RWPE2 (cell line): ENCODE measurements at regions not wholly inside any gene's neighbourhood (a gene's known extent, or its start where the extent isn't known, plus 50 kb on each side); places are given as distances from the start of the nearest gene placed in this dataset.
"Not testable (repeated sequence)": the region's sequence is repeated elsewhere in the genome, so short reads cannot be mapped to it uniquely, and the experiment has no call there.

ENCODE experiments used
- ATAC-seq: fragments of 200-7000 bp; cut with Tn5 transposase; 3 replicates; pipeline ENCODE4 v1.9.1; 2021; ENCODE audit warnings: low read depth
- DNase-seq: peaks from one replicate; pipeline ENCODE4 v3.0.0-alpha.2; 2020; ENCODE audit warnings: low spot score
- H3K27ac ChIP-seq: fragments of 450-650 bp; 2 replicates; pipeline ENCODE4 v1.5.1; 2017; ENCODE audit warnings: mild to moderate bottlenecking; ENCODE audit not compliant: poor library complexity, severe bottlenecking
- H3K27me3 ChIP-seq: fragments of 250-450 bp; sonication (Bioruptor Pico); 2 replicates; pipeline ENCODE4 v1.5.1; 2021; ENCODE audit warnings: mild to moderate bottlenecking, moderate library complexity; ENCODE audit not compliant: insufficient read depth, poor library complexity, severe bottlenecking
- H3K36me3 ChIP-seq: fragments of 250-450 bp; sonication (Bioruptor Pico); 2 replicates; pipeline ENCODE4 v1.5.1; 2020; ENCODE audit warnings: low read depth, mild to moderate bottlenecking, moderate library complexity
- H3K4me1 ChIP-seq: fragments of 250-450 bp; sonication (Bioruptor Pico); 2 replicates; pipeline ENCODE4 v1.5.1; 2021; ENCODE audit warnings: mild to moderate bottlenecking, moderate library complexity; ENCODE audit not compliant: insufficient read depth, poor library complexity, severe bottlenecking
- H3K4me3 ChIP-seq: fragments of 250-450 bp; sonication (Bioruptor Pico); 2 replicates; pipeline ENCODE4 v1.5.1; 2021; ENCODE audit warnings: mild to moderate bottlenecking, moderate library complexity; ENCODE audit not compliant: severe bottlenecking
- H3K9me3 ChIP-seq: fragments of 250-450 bp; sonication (Bioruptor Pico); 2 replicates; pipeline ENCODE4 v1.5.1; 2021; ENCODE audit warnings: mild to moderate bottlenecking, moderate library complexity; ENCODE audit not compliant: severe bottlenecking
- TF ChIP-seq, protein P1 (sequence below): fragments of 450-650 bp; IDR thresholded peaks from one replicate; pipeline ENCODE4 v1.5.1; 2017; ENCODE audit warnings: mild to moderate bottlenecking, moderate library complexity; ENCODE audit not compliant: poor library complexity, severe bottlenecking

DNA sequence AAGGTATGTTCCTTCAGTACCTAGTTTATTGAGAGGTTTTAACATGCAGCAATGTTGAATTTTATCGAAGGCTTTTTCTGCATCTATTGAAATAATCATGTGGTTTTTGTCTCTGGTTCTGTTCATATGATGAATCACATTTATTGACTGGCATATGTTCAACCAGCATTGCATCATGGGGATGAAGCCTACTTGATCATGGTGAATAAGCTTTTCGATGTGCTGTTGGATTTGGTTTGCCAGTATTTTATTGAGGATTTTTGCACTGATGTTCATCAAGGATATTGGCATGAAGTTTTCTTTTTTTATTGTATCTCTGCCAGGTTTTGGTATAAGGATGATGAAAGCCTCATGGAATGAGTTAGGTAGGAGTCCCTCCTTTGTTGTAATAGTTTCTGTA, 204.0 kb upstream of the GNAI1 start:
- Histone ChIP-seq H3K27me3 (no peaks in the 10 kb centered on the region), H3K36me3 (no peaks in the 10 kb centered on the region), H3K27ac (no peak overlapping the region), H3K4me1 (no peaks in the 10 kb centered on the region), H3K4me3 (no peak overlapping the region), H3K9me3 (no peaks in the 10 kb centered on the region)
- ATAC-seq, result no peak
- DNase-seq, result no peak
- TF ChIP-seq, protein P1, sequence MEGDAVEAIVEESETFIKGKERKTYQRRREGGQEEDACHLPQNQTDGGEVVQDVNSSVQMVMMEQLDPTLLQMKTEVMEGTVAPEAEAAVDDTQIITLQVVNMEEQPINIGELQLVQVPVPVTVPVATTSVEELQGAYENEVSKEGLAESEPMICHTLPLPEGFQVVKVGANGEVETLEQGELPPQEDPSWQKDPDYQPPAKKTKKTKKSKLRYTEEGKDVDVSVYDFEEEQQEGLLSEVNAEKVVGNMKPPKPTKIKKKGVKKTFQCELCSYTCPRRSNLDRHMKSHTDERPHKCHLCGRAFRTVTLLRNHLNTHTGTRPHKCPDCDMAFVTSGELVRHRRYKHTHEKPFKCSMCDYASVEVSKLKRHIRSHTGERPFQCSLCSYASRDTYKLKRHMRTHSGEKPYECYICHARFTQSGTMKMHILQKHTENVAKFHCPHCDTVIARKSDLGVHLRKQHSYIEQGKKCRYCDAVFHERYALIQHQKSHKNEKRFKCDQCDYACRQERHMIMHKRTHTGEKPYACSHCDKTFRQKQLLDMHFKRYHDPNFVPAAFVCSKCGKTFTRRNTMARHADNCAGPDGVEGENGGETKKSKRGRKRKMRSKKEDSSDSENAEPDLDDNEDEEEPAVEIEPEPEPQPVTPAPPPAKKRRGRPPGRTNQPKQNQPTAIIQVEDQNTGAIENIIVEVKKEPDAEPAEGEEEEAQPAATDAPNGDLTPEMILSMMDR, result no peak

DNA sequence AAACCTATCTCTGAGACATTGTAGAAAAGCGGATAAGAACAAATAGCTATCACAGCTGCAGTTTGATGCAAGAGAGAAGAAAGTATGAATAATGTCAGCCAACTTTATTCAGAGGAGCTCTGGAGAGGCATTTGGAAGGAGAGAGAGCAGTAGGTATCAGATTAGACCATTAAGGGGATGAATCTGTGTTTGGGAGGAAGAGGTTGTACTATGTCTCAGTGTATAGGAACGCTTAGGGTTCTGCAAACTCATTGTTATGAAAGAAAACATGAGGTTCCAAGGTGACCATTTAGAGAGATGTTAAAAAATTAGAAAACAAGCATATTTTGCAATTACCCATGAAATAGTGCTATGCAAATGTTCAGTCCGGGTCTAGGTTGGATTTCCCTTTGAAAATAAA, 207.5 kb upstream of the GNAI1 start:
- H3K9me3 ChIP-seq, result no peaks in the 10 kb centered on the region
- peaks cover 8% of the 10 kb centered on the region for H3K4me1 ChIP-seq
- H3K4me3 ChIP-seq, result no peak overlapping the region
- no peak for DNase-seq
- no peaks in the 10 kb centered on the region for H3K36me3 ChIP-seq
- no peaks in the 10 kb centered on the region for H3K27me3 ChIP-seq
- TF ChIP-seq, protein P1, result no peak
- no peak overlapping the region for H3K27ac ChIP-seq
- ATAC-seq, result no peak

DNA sequence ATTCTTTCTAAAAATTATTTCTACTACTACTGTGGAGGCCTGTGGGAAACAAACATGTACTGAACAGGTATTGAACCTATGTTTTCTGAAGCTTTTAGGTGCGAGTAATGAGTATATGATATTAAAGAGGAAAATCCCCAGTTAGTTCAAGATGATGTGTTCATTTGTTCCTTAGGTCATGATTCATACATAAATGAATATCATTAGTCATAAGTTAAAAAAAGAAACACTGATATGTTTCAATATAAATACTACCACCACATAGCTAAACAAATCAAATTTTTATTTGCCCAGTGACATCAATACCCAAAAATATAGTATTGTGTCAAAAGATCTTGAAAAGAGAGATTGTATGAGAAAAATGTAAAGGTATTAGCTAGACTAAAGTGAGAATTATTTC, 210.7 kb upstream of the GNAI1 start:
- Histone ChIP-seq H3K27ac (no peak overlapping the region), H3K27me3 (no peaks in the 10 kb centered on the region), H3K4me3 (no peak overlapping the region), H3K36me3 (no peaks in the 10 kb centered on the region), H3K4me1 (peaks cover 8% of the 10 kb centered on the region), H3K9me3 (no peaks in the 10 kb centered on the region)
- DNase-seq, result no peak
- TF ChIP-seq, protein P1, result no peak
- no peak for ATAC-seq

DNA sequence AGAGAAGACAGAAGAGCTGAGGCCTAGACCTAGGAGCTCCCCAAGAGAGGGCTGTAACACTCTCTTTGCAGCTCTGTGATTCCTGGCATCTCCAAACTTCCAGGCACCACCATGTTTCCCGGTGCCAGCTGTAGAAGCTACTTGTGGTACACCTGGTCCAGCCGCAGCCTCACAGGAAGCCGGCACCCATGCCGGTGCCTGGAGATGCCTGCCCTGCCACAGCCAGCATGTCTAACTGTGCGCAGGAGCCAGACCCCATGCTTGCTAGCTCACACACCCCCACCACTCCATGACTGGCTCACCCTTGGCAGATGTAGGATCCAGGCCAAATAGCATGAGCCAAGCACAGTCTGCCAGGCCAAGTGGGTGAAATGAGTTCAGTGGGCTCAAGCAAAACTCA, 211.7 kb upstream of the GNAI1 start:
- Histone ChIP-seq H3K4me3 (no peak overlapping the region), H3K36me3 (no peaks in the 10 kb centered on the region)
- no peak for ATAC-seq

DNA sequence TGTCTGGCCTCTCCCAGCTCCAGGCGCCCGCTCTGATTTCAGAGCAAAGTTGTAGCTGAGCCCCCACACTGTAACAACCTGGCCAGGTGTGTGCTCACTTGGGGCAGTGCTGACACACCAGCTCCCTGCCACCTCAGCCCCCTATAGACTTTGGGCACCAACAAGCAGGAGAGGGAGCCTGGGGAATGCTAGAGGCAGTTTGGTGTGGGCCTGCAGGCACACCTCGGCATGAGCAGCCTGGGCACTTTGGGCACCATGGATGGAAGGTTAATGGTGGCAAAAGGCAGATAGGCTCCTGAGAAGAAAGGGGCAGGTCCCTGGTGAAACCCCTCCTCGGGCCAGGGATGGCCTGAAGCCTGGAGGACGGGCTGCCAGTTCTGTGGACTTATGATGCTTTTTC, 212.7 kb upstream of the GNAI1 start:
- H3K27me3 ChIP-seq, result no peaks in the 10 kb centered on the region
- H3K36me3 ChIP-seq, result no peaks in the 10 kb centered on the region
- no peak overlapping the region for H3K27ac ChIP-seq
- no peaks in the 10 kb centered on the region for H3K9me3 ChIP-seq
- DNase-seq, result no peak
- peaks cover 8% of the 10 kb centered on the region for H3K4me1 ChIP-seq
- TF ChIP-seq, protein P1, result no peak
- no peak overlapping the region for H3K4me3 ChIP-seq
- ATAC-seq, result no peak

More for the DNA sequence above, 211.7 kb upstream of the GNAI1 start:
- Histone ChIP-seq H3K27me3 (no peaks in the 10 kb centered on the region), H3K9me3 (no peaks in the 10 kb centered on the region), H3K27ac (no peak overlapping the region), H3K4me1 (peaks cover 8% of the 10 kb centered on the region)
- DNase-seq, result no peak
- TF ChIP-seq, protein P1, result no peak

DNA sequence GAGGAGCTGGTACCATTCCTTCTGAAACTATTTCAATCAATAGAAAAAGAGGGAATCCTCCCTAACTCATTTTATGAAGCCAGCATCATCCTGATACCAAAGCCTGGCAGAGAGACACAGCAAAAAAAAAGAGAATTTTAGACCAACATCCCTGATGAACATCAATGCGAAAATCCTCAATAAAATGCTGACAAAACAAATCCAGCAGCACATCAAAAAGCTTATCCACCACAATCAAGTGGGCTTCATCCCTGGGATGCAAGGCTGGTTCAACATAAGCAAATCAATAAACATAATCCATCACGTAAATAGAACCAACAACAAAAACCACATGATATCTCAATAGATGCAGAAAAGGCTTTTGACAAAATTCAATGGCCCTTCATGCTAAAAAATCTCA, 216.0 kb upstream of the GNAI1 start:
- H3K27ac ChIP-seq, H3K9me3 ChIP-seq, H3K4me1 ChIP-seq, H3K27me3 ChIP-seq, DNase-seq, H3K36me3 ChIP-seq, H3K4me3 ChIP-seq, ATAC-seq: not testable (repeated sequence)

DNA sequence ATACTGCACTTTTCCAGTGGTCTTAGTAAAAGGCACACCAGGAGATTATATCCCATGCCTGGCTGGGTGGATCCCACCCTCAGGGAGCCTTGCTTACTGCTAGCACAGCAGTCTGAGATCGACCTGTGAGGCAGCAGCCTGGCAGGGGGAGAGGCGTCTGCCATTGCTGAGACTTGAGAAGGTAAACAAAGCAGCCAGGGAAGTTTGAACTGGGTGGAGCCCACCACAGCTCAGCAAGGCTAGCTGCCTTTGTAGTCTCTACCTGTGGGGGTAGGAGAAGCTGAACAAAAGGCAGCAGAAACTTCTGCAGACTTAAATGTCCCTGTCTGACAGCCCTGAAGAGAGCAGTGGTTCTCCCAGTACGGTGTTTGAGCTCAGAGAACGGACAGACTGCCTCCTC, 219.3 kb upstream of the GNAI1 start:
- not testable (repeated sequence) for H3K27me3 ChIP-seq, ATAC-seq, H3K4me3 ChIP-seq, H3K36me3 ChIP-seq, H3K4me1 ChIP-seq, DNase-seq, H3K9me3 ChIP-seq, H3K27ac ChIP-seq
